Mesendoderm (in vitro differentiated cells): ENCODE measurements at regions not wholly inside any gene's neighbourhood (a gene's known extent, or its start where the extent isn't known, plus 50 kb on each side); places are given as distances from the start of the nearest gene placed in this dataset.

Experiments
- DNase-seq: peaks from one replicate; pipeline ENCODE4 v3.0.0; 2013
- H2AK5ac ChIP-seq: 2 replicates; pipeline ENCODE4 v1.6.1; 2013; ENCODE audit warnings: low read length, inconsistent platforms
- H2BK120ac ChIP-seq: 2 replicates; pipeline ENCODE4 v1.6.1; 2013; ENCODE audit warnings: low read depth, mild to moderate bottlenecking, low read length, moderate library complexity, mixed read lengths
- H2BK15ac ChIP-seq: replicated peaks from 2 replicates; pipeline ENCODE4 v1.6.1; 2013; ENCODE audit warnings: low read depth, mild to moderate bottlenecking, moderate library complexity
- H2BK5ac ChIP-seq: 2 replicates; pipeline ENCODE4 v1.6.1; 2013; ENCODE audit warnings: low read length, inconsistent platforms
- H3K18ac ChIP-seq: 2 replicates; pipeline ENCODE4 v1.6.1; 2013; ENCODE audit warnings: mild to moderate bottlenecking, low read length, mixed read lengths
- H3K23ac ChIP-seq: one replicate; pipeline ENCODE4 v1.6.1; 2013; ENCODE audit warnings: low read length
- H3K27ac ChIP-seq: 2 replicates; pipeline ENCODE4 v1.5.1; 2013; ENCODE audit warnings: low read depth, mild to moderate bottlenecking, inconsistent platforms, low read length, moderate library complexity
- H3K27me3 ChIP-seq: 2 replicates; pipeline ENCODE4 v1.6.1; 2013; ENCODE audit warnings: low read length, control low read depth, mild to moderate bottlenecking, inconsistent platforms; ENCODE audit not compliant: insufficient read depth, poor library complexity
- H3K36me3 ChIP-seq: 2 replicates; pipeline ENCODE4 v1.6.1; 2013; ENCODE audit warnings: low read length, inconsistent platforms; ENCODE audit not compliant: control insufficient read depth, insufficient read depth
- H3K4ac ChIP-seq: one replicate; pipeline ENCODE4 v1.6.1; 2013; ENCODE audit warnings: low read depth, mild to moderate bottlenecking, low read length, moderate library complexity
- H3K4me1 ChIP-seq: 2 replicates; pipeline ENCODE4 v1.6.1; 2013; ENCODE audit warnings: low read depth, low read length, inconsistent platforms; ENCODE audit not compliant: control insufficient read depth
- H3K4me2 ChIP-seq: 2 replicates; pipeline ENCODE4 v1.6.1; 2013; ENCODE audit warnings: low read length
- H3K4me3 ChIP-seq: 2 replicates; pipeline ENCODE4 v1.5.1; 2013; ENCODE audit warnings: mild to moderate bottlenecking, low read length
- H3K56ac ChIP-seq: one replicate; pipeline ENCODE4 v1.6.1; 2013; ENCODE audit warnings: low read length
- H3K79me1 ChIP-seq: 2 replicates; pipeline ENCODE4 v1.6.1; 2013; ENCODE audit warnings: low read length, inconsistent platforms
- H3K79me2 ChIP-seq: 2 replicates; pipeline ENCODE4 v1.6.1; 2013; ENCODE audit warnings: mild to moderate bottlenecking, low read length; ENCODE audit not compliant: control insufficient read depth, insufficient read depth
- H3K9ac ChIP-seq: 2 replicates; pipeline ENCODE4 v1.6.1; 2013; ENCODE audit warnings: low read length, inconsistent platforms
- H4K5ac ChIP-seq: one replicate; pipeline ENCODE4 v1.6.1; 2013; ENCODE audit warnings: low read length
- H4K8ac ChIP-seq: one replicate; pipeline ENCODE4 v1.6.1; 2013; ENCODE audit warnings: low read depth, mild to moderate bottlenecking, control low read depth, low read length, moderate library complexity
- WGBS: extraction: QIAGEN DNeasy Blood & Tissue Kit; methylation state at CpG from one replicate; pipeline ENCODE4 v1.1.7; 2013; ENCODE audit warnings: low lambda C conversion rate, missing lambda C conversion rate; ENCODE audit not compliant: insufficient coverage; ENCODE audit errors: extremely low coverage; 5-methylcytosine and 5-hydroxymethylcytosine counted together

GRCh38 chr14:76655331-76655730 lies 105.9 kb upstream of the VASH1 start:
- H3K23ac ChIP-seq: no peak overlapping the region
- no peak overlapping the region for H3K4ac ChIP-seq
- H3K27ac ChIP-seq: no peak overlapping the region
- no peak overlapping the region for H2BK15ac ChIP-seq
- H3K56ac ChIP-seq: no peak overlapping the region
- H3K18ac ChIP-seq: no peak overlapping the region
- no peak overlapping the region for H3K9ac ChIP-seq
- no peak overlapping the region for H3K4me2 ChIP-seq
- no peaks in the 10 kb centered on the region for H3K79me2 ChIP-seq
- H4K8ac ChIP-seq: no peak overlapping the region
- H3K27me3 ChIP-seq: no peaks in the 10 kb centered on the region
- no peak overlapping the region for H4K5ac ChIP-seq
- H2AK5ac ChIP-seq: no peak overlapping the region
- H3K79me1 ChIP-seq: no peaks in the 10 kb centered on the region
- H3K4me1 ChIP-seq: no peaks in the 10 kb centered on the region
- no CpG with 5 or more reads among the region's 2 CpGs for WGBS
- DNase-seq: no peak
- no peak overlapping the region for H2BK120ac ChIP-seq
- no peaks in the 10 kb centered on the region for H3K36me3 ChIP-seq
- H2BK5ac ChIP-seq: no peak overlapping the region
- H3K4me3 ChIP-seq: no peak overlapping the region

GRCh38 chr14:76656592-76656991 lies 104.7 kb upstream of the VASH1 start:
- Histone ChIP-seq H3K4ac (no peak overlapping the region), H3K23ac (no peak overlapping the region), H3K4me3 (no peak overlapping the region), H3K4me1 (no peaks in the 10 kb centered on the region), H3K79me1 (no peaks in the 10 kb centered on the region), H3K79me2 (no peaks in the 10 kb centered on the region), H3K27me3 (no peaks in the 10 kb centered on the region), H3K18ac (no peak overlapping the region), H2BK15ac (no peak overlapping the region), H3K27ac (no peak overlapping the region), H2BK5ac (no peak overlapping the region), H3K56ac (no peak overlapping the region), H2AK5ac (no peak overlapping the region), H3K4me2 (no peak overlapping the region), H4K5ac (no peak overlapping the region), H3K9ac (no peak overlapping the region), H2BK120ac (no peak overlapping the region), H4K8ac (no peak overlapping the region), H3K36me3 (no peaks in the 10 kb centered on the region)
- no peak for DNase-seq
- no CpG with 5 or more reads among the region's 5 CpGs for WGBS

- Histone ChIP-seq H3K27me3 (no peaks in the 10 kb centered on the region), H3K9ac (no peak overlapping the region), H3K79me1 (no peaks in the 10 kb centered on the region), H3K79me2 (no peaks in the 10 kb centered on the region), H2BK120ac (no peak overlapping the region), H3K4me2 (no peak overlapping the region), H3K4ac (no peak overlapping the region), H3K36me3 (no peaks in the 10 kb centered on the region), H3K27ac (no peak overlapping the region), H3K4me3 (no peak overlapping the region), H2BK5ac (no peak overlapping the region), H3K23ac (no peak overlapping the region), H4K5ac (no peak overlapping the region), H3K56ac (no peak overlapping the region), H2BK15ac (no peak overlapping the region), H3K4me1 (no peaks in the 10 kb centered on the region), H2AK5ac (no peak overlapping the region), H4K8ac (no peak overlapping the region), H3K18ac (no peak overlapping the region)
- no CpG with 5 or more reads among the region's 1 CpG for WGBS
- no peak for DNase-seq
These were observed 103.9 kb upstream of the VASH1 start for GRCh38 chr14:76657404-76657803.

DNA sequence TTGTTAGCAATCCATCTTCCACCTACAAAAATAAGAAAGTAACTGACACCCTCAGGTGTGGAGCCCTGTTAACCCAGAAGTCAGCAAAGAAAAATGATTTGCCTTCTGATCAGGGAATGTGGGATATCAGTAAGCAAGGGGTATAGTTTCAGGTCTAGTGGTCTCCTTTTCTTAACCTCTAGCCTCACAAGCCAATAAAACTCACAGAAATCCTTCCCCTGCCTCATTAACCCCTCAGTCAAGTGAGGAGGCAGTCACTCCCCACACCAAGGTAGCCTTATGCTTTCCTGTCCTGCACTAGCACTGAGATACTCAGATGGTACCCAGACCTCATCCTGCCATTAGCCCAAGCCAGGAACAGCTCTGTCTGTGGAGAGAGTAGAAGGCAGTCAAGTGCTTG lies 103.4 kb upstream of the VASH1 start:
- no peak overlapping the region for H3K56ac ChIP-seq
- H3K23ac ChIP-seq: no peak overlapping the region
- no peak overlapping the region for H3K18ac ChIP-seq
- no peak overlapping the region for H3K4me3 ChIP-seq
- no peaks in the 10 kb centered on the region for H3K79me2 ChIP-seq
- no peak for DNase-seq
- H4K5ac ChIP-seq: no peak overlapping the region
- no peak overlapping the region for H4K8ac ChIP-seq
- H3K4ac ChIP-seq: no peak overlapping the region
- no peaks in the 10 kb centered on the region for H3K27me3 ChIP-seq
- H2BK15ac ChIP-seq: no peak overlapping the region
- H3K79me1 ChIP-seq: no peaks in the 10 kb centered on the region
- H2BK120ac ChIP-seq: no peak overlapping the region
- no peak overlapping the region for H2BK5ac ChIP-seq
- H3K9ac ChIP-seq: no peak overlapping the region
- H3K4me2 ChIP-seq: no peak overlapping the region
- H3K36me3 ChIP-seq: no peaks in the 10 kb centered on the region
- no peaks in the 10 kb centered on the region for H3K4me1 ChIP-seq
- H3K27ac ChIP-seq: no peak overlapping the region
- no peak overlapping the region for H2AK5ac ChIP-seq

DNA sequence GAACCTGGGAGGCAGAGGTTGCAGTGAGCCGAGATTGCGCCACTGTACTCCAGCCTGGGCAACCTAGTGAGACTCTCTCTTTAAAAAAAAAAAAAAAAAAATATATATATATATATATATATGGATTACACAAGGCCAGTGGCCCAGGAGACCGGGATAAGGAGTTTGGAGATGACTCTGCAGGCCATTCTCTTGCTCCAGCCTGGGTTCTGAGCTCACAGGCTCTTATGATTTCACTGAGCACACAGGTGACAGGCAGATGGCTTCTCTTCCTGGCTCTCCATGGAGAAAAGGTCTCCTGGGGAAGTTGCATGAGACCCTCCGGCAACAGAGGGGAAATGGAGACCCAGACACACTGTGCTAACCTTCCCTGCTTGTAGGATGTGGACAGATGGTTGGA lies 98.7 kb upstream of the VASH1 start:
- H3K4me2 ChIP-seq: no peak overlapping the region
- H2AK5ac ChIP-seq: no peak overlapping the region
- H3K18ac ChIP-seq: no peak overlapping the region
- H4K5ac ChIP-seq: no peak overlapping the region
- no peaks in the 10 kb centered on the region for H3K79me1 ChIP-seq
- H2BK120ac ChIP-seq: no peak overlapping the region
- H3K56ac ChIP-seq: no peak overlapping the region
- no peak for DNase-seq
- H3K27me3 ChIP-seq: no peaks in the 10 kb centered on the region
- H3K23ac ChIP-seq: no peak overlapping the region
- H3K9ac ChIP-seq: no peak overlapping the region
- no peak overlapping the region for H2BK5ac ChIP-seq
- no peak overlapping the region for H3K27ac ChIP-seq
- H2BK15ac ChIP-seq: no peak overlapping the region
- H3K4me1 ChIP-seq: peaks cover 2% of the 10 kb centered on the region
- no peak overlapping the region for H3K4me3 ChIP-seq
- H3K79me2 ChIP-seq: no peaks in the 10 kb centered on the region
- no peak overlapping the region for H4K8ac ChIP-seq
- H3K4ac ChIP-seq: no peak overlapping the region
- no peaks in the 10 kb centered on the region for H3K36me3 ChIP-seq
- WGBS: no CpG with 5 or more reads among the region's 4 CpGs

DNA sequence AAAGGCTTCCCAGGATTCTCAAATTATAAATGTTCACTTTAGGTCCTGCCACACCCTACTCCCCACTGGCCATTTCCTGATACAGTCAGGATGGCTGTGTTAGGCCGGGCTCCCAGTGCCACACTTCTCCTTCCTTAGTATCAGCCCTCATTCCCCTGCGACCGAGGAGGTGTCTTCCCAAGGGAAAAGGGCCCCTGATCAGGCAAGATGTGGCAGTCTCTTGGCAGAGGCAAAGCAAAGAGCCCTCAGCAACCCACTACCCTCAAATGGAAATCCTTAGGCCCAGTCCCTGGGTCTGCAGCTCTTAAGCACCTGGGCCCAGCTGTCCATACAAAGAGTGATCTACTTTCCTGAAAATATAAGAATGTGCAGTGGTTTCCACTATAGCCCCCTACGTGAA lies 96.5 kb upstream of the VASH1 start:
- Histone ChIP-seq H3K79me1 (no peaks in the 10 kb centered on the region), H3K79me2 (no peaks in the 10 kb centered on the region), H4K5ac (no peak overlapping the region), H3K27me3 (no peaks in the 10 kb centered on the region), H3K36me3 (no peaks in the 10 kb centered on the region), H3K4me3 (no peak overlapping the region), H3K9ac (no peak overlapping the region), H4K8ac (no peak overlapping the region), H3K4me1 (peaks cover 2% of the 10 kb centered on the region), H3K27ac (no peak overlapping the region), H3K4ac (no peak overlapping the region), H3K18ac (no peak overlapping the region), H2BK5ac (no peak overlapping the region), H3K23ac (no peak overlapping the region), H2AK5ac (no peak overlapping the region), H2BK120ac (no peak overlapping the region), H3K56ac (no peak overlapping the region), H2BK15ac (no peak overlapping the region), H3K4me2 (no peak overlapping the region)
- WGBS: no CpG with 5 or more reads among the region's 4 CpGs
- no peak for DNase-seq
